ENCODE measurements at regions not wholly inside any gene's neighbourhood (a gene's known extent, or its start where the extent isn't known, plus 50 kb on each side); places are given as distances from the start of the nearest gene placed in this dataset.
"Not testable (repeated sequence)": the region's sequence is repeated elsewhere in the genome, so short reads cannot be mapped to it uniquely, and the experiment has no call there.

DNA sequence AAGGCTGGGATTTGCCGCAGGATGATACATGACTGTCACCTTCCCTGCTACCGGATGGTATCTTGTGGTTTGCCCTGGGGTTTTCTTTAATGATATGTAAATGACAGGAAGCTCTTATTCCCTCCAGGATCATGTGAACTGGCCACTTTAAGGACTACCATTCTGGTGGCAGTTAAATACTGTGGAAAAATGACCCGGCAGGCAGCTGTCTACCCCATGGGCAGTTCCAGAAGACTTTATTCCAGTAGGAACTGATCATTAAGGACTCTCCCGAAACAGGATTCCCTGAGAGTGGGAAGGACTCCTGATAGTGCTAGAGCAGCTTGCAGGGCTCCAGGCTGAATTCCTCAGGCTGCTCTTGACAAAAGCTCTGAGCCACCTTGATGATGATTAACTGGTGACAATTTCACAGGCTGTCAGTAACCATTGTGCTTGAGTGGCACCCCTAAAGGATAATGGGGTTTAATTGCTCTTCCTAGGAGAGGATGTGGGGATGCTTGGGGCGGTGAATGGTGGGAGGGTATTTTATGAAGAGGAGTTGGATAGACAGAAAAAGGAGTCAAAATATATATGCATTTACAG, 212.0 kb downstream of the CPS1 start:
- H3K4me1 Mint-ChIP-seq (ENCODE audit: unreplicated experiment) = no peaks in the 10 kb centered on the region
- H3K4me3 Mint-ChIP-seq = no peak overlapping the region
- no peak for DNase-seq (ENCODE audit: extremely low spot score, unreplicated experiment)
- H3K36me3 Mint-ChIP-seq = no peaks in the 10 kb centered on the region
- TF ChIP-seq, protein P1, sequence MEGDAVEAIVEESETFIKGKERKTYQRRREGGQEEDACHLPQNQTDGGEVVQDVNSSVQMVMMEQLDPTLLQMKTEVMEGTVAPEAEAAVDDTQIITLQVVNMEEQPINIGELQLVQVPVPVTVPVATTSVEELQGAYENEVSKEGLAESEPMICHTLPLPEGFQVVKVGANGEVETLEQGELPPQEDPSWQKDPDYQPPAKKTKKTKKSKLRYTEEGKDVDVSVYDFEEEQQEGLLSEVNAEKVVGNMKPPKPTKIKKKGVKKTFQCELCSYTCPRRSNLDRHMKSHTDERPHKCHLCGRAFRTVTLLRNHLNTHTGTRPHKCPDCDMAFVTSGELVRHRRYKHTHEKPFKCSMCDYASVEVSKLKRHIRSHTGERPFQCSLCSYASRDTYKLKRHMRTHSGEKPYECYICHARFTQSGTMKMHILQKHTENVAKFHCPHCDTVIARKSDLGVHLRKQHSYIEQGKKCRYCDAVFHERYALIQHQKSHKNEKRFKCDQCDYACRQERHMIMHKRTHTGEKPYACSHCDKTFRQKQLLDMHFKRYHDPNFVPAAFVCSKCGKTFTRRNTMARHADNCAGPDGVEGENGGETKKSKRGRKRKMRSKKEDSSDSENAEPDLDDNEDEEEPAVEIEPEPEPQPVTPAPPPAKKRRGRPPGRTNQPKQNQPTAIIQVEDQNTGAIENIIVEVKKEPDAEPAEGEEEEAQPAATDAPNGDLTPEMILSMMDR (conservative IDR thresholded peaks at IDR 0.05) = no peak
- no peaks in the 10 kb centered on the region for H3K9me3 Mint-ChIP-seq
- H3K27ac Mint-ChIP-seq = no peak overlapping the region
- H3K27me3 Mint-ChIP-seq = peaks cover 16% of the 10 kb centered on the region

DNA sequence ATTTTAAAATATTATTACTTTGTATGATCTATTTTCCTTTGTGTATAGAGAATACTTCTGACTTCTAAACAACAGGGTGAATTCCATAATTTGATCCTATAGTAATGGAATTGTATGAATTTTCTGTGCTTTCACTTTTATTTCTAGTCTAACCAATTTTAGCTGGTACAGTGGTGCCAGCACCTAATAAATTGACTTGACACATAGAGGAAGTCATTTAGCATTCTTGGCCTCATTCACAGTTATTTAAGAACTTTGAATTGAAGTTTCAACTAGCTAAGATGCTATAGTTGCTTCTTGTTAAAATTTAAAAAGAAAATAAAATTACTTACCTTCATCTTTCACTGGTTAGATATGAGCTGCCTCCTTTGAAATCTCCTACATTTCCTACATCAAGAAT, 220.4 kb downstream of the CPS1 start:
- Mint-ChIP-seq H3K4me1 (ENCODE audit: unreplicated experiment) (no peaks in the 10 kb centered on the region), H3K36me3 (no peaks in the 10 kb centered on the region), H3K4me3 (no peak overlapping the region), H3K27ac (no peak overlapping the region), H3K27me3 (no peaks in the 10 kb centered on the region), H3K9me3 (no peaks in the 10 kb centered on the region)
- TF ChIP-seq, protein P1 (conservative IDR thresholded peaks at IDR 0.05) = no peak
- DNase-seq (ENCODE audit: extremely low spot score, unreplicated experiment) = no peak

DNA sequence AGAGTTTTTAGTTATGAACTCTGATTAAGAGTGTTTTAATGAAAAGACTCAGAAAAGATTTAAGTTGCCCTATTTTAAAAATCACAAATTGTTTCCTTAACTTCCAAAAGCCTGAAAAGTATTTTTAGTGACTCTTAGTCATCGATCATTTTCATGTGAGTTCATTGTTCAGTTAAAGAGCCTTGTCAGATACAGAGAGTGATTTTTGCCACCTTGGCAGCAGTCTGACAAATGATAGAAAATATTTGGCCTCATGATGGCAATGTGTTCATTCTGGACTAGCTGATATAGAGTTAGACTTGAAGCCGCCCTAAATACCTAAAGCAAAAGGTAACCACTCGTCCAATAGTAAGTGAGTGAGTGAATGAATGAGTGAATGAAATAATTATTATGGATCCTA, 225.8 kb downstream of the CPS1 start:
- Mint-ChIP-seq H3K27me3 (no peaks in the 10 kb centered on the region), H3K4me1 (ENCODE audit: unreplicated experiment) (no peaks in the 10 kb centered on the region), H3K27ac (no peak overlapping the region), H3K4me3 (no peak overlapping the region), H3K36me3 (no peaks in the 10 kb centered on the region), H3K9me3 (no peaks in the 10 kb centered on the region)
- TF ChIP-seq, protein P1 (conservative IDR thresholded peaks at IDR 0.05) = no peak
- DNase-seq (ENCODE audit: extremely low spot score, unreplicated experiment) = no peak

DNA sequence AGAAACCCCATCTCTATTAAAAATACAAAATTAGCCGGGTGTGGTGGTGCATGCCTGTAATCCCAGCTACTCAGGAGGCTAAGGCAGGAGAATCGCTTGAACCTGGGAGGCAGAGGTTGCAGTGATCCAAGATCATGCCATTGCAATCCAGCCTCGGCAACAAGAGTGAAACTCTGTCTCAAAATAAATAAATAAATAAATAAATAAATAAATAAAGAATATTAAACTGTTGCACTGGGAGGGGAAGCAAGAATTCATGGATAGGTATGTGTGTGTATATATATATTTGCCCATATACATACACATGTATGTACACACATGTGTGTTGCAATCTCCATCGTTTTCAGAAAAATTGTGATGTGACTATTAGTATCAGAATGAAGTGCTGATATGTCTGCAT, 231.4 kb downstream of the CPS1 start:
- not testable (repeated sequence) for DNase-seq (ENCODE audit: extremely low spot score, unreplicated experiment); H3K4me3 Mint-ChIP-seq; H3K27me3 Mint-ChIP-seq; H3K36me3 Mint-ChIP-seq; H3K27ac Mint-ChIP-seq; H3K9me3 Mint-ChIP-seq; H3K4me1 Mint-ChIP-seq (ENCODE audit: unreplicated experiment)

DNA sequence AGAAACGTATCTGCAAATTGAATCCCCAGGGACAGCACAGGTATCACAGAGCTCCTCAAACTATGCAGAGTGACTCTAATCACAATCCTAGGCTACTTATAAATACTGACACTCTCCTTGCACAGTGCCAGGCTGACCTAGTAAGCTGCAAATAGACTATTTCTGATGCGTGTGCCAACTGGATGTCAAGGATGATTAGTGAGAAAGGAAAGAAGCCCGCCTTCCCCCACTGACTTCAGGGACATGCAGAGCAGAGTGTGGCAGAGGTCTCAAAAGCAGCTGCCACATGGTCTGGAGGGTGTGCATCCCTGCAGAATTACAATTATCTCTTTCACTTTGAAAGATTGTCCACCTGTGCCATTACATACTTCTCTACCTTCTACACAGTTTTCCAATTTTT, 235.6 kb downstream of the CPS1 start:
- Mint-ChIP-seq H3K27ac (no peak overlapping the region), H3K36me3 (no peaks in the 10 kb centered on the region), H3K4me1 (ENCODE audit: unreplicated experiment) (no peaks in the 10 kb centered on the region), H3K4me3 (no peak overlapping the region), H3K27me3 (no peaks in the 10 kb centered on the region), H3K9me3 (no peaks in the 10 kb centered on the region)
- TF ChIP-seq, protein P1 (conservative IDR thresholded peaks at IDR 0.05) = no peak
- DNase-seq (ENCODE audit: extremely low spot score, unreplicated experiment) = no peak

DNA sequence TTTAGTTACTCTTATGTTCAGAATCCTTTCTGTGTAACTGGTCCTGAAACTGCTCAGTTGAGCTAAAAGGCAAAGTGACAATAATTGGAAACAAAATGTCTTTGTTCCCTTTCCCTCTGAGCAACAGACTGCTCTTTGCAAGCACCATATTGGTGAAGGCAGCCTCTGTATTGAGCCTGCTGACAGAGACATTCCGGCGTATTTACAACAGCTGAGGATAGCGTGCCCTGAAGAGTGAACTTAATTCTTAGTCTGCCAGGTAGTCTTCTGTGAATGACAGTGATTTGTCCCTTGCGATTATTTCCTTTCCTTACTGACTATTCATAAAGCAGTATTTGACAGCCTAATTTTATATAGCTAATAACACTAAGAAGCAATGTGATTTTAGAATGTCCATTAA, 239.1 kb downstream of the CPS1 start:
- Mint-ChIP-seq H3K27me3 (no peaks in the 10 kb centered on the region), H3K4me1 (ENCODE audit: unreplicated experiment) (no peaks in the 10 kb centered on the region), H3K36me3 (no peaks in the 10 kb centered on the region), H3K4me3 (no peak overlapping the region), H3K27ac (no peak overlapping the region), H3K9me3 (no peaks in the 10 kb centered on the region)
- TF ChIP-seq, protein P1 (conservative IDR thresholded peaks at IDR 0.05) = no peak
- DNase-seq (ENCODE audit: extremely low spot score, unreplicated experiment) = no peak
